ENCODE measurements at regions not wholly inside any gene's neighbourhood (a gene's known extent, or its start where the extent isn't known, plus 50 kb on each side); places are given as distances from the start of the nearest gene placed in this dataset.

DNA sequence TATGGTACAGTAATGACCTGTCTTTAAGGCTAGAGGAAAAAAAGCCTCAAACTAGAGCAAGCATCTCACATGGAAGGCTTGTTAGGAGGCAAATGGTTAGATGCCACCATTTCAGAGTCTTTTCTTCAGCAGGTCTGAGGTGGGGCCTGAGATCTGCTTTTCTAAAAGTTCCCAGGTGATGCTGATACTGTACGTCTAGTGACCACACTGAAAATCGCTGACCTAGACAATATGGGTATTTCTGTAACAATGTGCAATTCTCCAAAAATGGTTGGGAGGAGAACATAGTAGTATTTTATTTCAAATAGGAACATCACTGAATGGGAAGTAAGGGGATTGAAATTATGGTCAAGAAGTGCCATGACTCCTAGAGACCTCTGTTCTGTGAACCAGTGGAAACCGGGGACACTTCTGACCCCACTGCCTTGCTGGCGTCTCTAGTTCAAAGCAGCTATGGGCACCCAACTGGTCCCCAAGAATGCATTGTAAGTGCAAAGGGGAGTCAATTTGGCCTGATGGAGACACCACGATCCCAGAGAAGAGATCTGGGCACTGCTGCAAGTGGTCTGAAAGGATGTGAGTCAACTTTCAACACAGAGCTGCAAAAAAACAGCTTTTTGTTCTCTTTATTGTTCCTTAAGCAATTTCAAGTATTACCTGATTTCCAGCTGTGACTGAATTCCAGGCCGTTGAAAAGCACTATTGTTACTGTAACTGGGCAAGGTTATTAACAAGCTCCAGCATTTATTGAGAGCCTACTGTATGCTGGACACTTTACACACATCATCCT is 54.4 kb upstream of the PLEKHG7 start:
- ATAC-seq = no peak
- no peak for FAIRE-seq

DNA sequence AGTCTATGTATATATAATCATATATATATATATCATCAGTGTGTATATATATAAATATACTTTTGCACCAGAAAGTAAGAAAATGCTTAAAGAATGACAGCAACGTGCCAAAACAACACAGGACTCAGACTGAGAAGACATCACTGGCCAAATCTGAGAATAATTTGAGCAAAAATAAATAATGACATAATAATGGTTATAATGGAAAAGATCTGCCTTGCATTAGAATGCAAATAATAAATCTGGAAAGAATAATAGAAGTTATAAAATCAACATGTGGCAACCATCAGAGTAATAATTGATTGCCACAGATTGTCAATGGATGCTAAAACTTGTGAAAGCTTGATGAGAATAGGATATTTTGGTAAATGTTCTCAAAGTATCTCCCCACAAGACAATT is 61.5 kb upstream of the PLEKHG7 start:
- no peaks in the 10 kb centered on the region; the same call in 2 of the 3 replicates for H3K9me3 ChIP-seq (replicated peaks; ENCODE audit: control insufficient read depth, insufficient read depth, low read length)
- no peaks in the 10 kb centered on the region for H3K36me3 ChIP-seq (ENCODE audit: control insufficient read depth in 2 of 2, insufficient read depth in 2 of 2, low read length in 1 of 2)
- no peak overlapping the region for H3K4me3 ChIP-seq
- DNase-seq (ENCODE audit: low read depth, low spot score) = no peak
- in situ Hi-C loops (cut with MboI) (loop anchor here (25.0 kb wide), 1 partner anchor 1054 kb away; no protein-coding TSS in a partner anchor), intact Hi-C loops (cut with micrococcal nuclease; ENCODE audit: unreplicated experiment) (no loop called here)
- H4K20me1 ChIP-seq (ENCODE audit: control insufficient read depth, insufficient read depth) = no peaks in the 10 kb centered on the region
- no peak for ATAC-seq
- ChIA-PET RAD21 (ENCODE audit: unreplicated experiment) (no interaction called here), POLR2A (no interaction called here), SMC1A (ENCODE audit: uncharacterized antibody, unreplicated experiment) (interaction anchor here (0.8 to 1.2 kb wide), 2 partner anchors 9 to 12 kb away, joined by 3 to 5 read pairs; no protein-coding TSS in a partner anchor), CTCF (interaction anchor here (1.7 kb wide), 1 partner anchor 8 kb away, joined by 6 read pairs; no protein-coding TSS in a partner anchor)
- TF ChIP-seq RELA (IDR thresholded peaks at IDR 0.05; ENCODE audit: borderline replicate concordance, partially characterized antibody) (no peak), PAX5 (IDR thresholded peaks at IDR 0.05; ENCODE audit: borderline replicate concordance, low read depth, low read length) (no peak), MEF2A (IDR thresholded peaks at IDR 0.05; ENCODE audit: insufficient read depth, low read depth, low read length) (no peak), KDM1A (IDR thresholded peaks at IDR 0.05; ENCODE audit: borderline replicate concordance) (no peak), IKZF2 (IDR thresholded peaks at IDR 0.05) (no peak)
- TF ChIP-seq, protein P1, sequence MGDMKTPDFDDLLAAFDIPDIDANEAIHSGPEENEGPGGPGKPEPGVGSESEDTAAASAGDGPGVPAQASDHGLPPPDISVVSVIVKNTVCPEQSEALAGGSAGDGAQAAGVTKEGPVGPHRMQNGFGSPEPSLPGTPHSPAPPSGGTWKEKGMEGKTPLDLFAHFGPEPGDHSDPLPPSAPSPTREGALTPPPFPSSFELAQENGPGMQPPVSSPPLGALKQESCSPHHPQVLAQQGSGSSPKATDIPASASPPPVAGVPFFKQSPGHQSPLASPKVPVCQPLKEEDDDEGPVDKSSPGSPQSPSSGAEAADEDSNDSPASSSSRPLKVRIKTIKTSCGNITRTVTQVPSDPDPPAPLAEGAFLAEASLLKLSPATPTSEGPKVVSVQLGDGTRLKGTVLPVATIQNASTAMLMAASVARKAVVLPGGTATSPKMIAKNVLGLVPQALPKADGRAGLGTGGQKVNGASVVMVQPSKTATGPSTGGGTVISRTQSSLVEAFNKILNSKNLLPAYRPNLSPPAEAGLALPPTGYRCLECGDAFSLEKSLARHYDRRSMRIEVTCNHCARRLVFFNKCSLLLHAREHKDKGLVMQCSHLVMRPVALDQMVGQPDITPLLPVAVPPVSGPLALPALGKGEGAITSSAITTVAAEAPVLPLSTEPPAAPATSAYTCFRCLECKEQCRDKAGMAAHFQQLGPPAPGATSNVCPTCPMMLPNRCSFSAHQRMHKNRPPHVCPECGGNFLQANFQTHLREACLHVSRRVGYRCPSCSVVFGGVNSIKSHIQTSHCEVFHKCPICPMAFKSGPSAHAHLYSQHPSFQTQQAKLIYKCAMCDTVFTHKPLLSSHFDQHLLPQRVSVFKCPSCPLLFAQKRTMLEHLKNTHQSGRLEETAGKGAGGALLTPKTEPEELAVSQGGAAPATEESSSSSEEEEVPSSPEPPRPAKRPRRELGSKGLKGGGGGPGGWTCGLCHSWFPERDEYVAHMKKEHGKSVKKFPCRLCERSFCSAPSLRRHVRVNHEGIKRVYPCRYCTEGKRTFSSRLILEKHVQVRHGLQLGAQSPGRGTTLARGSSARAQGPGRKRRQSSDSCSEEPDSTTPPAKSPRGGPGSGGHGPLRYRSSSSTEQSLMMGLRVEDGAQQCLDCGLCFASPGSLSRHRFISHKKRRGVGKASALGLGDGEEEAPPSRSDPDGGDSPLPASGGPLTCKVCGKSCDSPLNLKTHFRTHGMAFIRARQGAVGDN (IDR thresholded peaks at IDR 0.05) = no peak
- TF ChIP-seq, protein P2, sequence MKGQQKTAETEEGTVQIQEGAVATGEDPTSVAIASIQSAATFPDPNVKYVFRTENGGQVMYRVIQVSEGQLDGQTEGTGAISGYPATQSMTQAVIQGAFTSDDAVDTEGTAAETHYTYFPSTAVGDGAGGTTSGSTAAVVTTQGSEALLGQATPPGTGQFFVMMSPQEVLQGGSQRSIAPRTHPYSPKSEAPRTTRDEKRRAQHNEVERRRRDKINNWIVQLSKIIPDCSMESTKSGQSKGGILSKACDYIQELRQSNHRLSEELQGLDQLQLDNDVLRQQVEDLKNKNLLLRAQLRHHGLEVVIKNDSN (IDR thresholded peaks at IDR 0.05; ENCODE audit: borderline replicate concordance, extremely low read length, insufficient read depth, low read depth, low read length) = no peak
- H3K4me2 ChIP-seq (ENCODE audit: control insufficient read depth, insufficient read depth) = no peak overlapping the region
- WGBS (ENCODE audit: insufficient coverage, insufficient replicate concordance, low lambda C conversion rate, missing lambda C conversion rate) = 0% methylated on average over 1 of the region's 1 CpG
- no peak for FAIRE-seq
- H2AFZ ChIP-seq (ENCODE audit: control insufficient read depth, low read depth, low read length) = no peak overlapping the region
- H3K4me1 ChIP-seq (ENCODE audit: control insufficient read depth, insufficient read depth, low read length) = no peaks in the 10 kb centered on the region
- H3K27me3 ChIP-seq (replicated peaks in 1 of 2; ENCODE audit: control insufficient read depth in 2 of 2, insufficient read depth in 2 of 2, low read length in 1 of 2) = no peaks in the 10 kb centered on the region
- no peak overlapping the region for H3K9ac ChIP-seq (ENCODE audit: control insufficient read depth, insufficient read depth, low read length)
- H3K79me2 ChIP-seq (ENCODE audit: control insufficient read depth, insufficient read depth, low read length) = no peaks in the 10 kb centered on the region
- no peak overlapping the region for H3K27ac ChIP-seq (ENCODE audit: control insufficient read depth, insufficient read depth)
- no TSS peak for BruUV-seq (replicated peaks)

More for the DNA sequence above, 54.4 kb upstream of the PLEKHG7 start:
- Histone ChIP-seq H3K4me2 (ENCODE audit: control insufficient read depth, insufficient read depth) (no peak overlapping the region), H3K4me3 (no peak overlapping the region), H3K27ac (ENCODE audit: control insufficient read depth, insufficient read depth) (no peak overlapping the region), H3K4me1 (ENCODE audit: control insufficient read depth, insufficient read depth, low read length) (no peaks in the 10 kb centered on the region), H3K9ac (ENCODE audit: control insufficient read depth, insufficient read depth, low read length) (no peak overlapping the region), H3K27me3 (replicated peaks in 1 of 2; ENCODE audit: control insufficient read depth in 2 of 2, insufficient read depth in 2 of 2, low read length in 1 of 2) (no peaks in the 10 kb centered on the region), H3K36me3 (ENCODE audit: control insufficient read depth in 2 of 2, insufficient read depth in 2 of 2, low read length in 1 of 2) (no peaks in the 10 kb centered on the region), H4K20me1 (ENCODE audit: control insufficient read depth, insufficient read depth) (no peaks in the 10 kb centered on the region), H2AFZ (ENCODE audit: control insufficient read depth, low read depth, low read length) (no peak overlapping the region), H3K79me2 (ENCODE audit: control insufficient read depth, insufficient read depth, low read length) (no peaks in the 10 kb centered on the region), H3K9me3 (replicated peaks; ENCODE audit: control insufficient read depth, insufficient read depth, low read length) (no peaks in the 10 kb centered on the region)
- in situ Hi-C loops (cut with MboI) (loop anchor here (5.0 to 25.0 kb wide), 3 partner anchors 76 to 1261 kb away; no protein-coding TSS in a partner anchor), intact Hi-C loops (cut with micrococcal nuclease; ENCODE audit: unreplicated experiment) (loop anchor here (5.0 kb wide), 1 partner anchor 1286 kb away; no protein-coding TSS in a partner anchor)
- ChIA-PET CTCF (interaction anchor here (0.6 to 4.8 kb wide), 16 partner anchors 8 to 1267 kb away, joined by 3 to 43 read pairs (median 5); no protein-coding TSS in a partner anchor), RAD21 (ENCODE audit: unreplicated experiment) (interaction anchor here (1.0 to 7.2 kb wide), 12 partner anchors 15 to 1267 kb away, joined by 3 to 31 read pairs (median 4); partner anchors contain the start of gene BTG1), POLR2A (interaction anchor here (1.3 kb wide), 1 partner anchor 16 kb away, joined by 3 read pairs; no protein-coding TSS in a partner anchor), SMC1A (ENCODE audit: uncharacterized antibody, unreplicated experiment) (interaction anchor here (0.7 to 3.3 kb wide), 25 partner anchors 10 to 1266 kb away, joined by 3 to 38 read pairs (median 4); no protein-coding TSS in a partner anchor)
- WGBS (ENCODE audit: insufficient coverage, insufficient replicate concordance, low lambda C conversion rate, missing lambda C conversion rate) = 79% methylated on average over 6 of the region's 6 CpGs
- no peak for DNase-seq (ENCODE audit: low read depth, low spot score)
- no peak for TF ChIP-seq POU2F2 (IDR thresholded peaks at IDR 0.05; ENCODE audit: borderline replicate concordance, low read depth, low read length)
- TF ChIP-seq MEF2A (IDR thresholded peaks at IDR 0.05; ENCODE audit: insufficient read depth, low read depth, low read length) = no peak
- no peak for TF ChIP-seq MTA3 (IDR thresholded peaks at IDR 0.05; ENCODE audit: borderline replicate concordance, low read length)
- no peak for TF ChIP-seq HCFC1 (IDR thresholded peaks at IDR 0.05; ENCODE audit: low read length)
- BruUV-seq (replicated peaks) = no TSS peak

Measured in GM12878 (cell line).